HG02884 (cell line): ENCODE measurements at regions not wholly inside any gene's neighbourhood (a gene's known extent, or its start where the extent isn't known, plus 50 kb on each side); places are given as distances from the start of the nearest gene placed in this dataset.
"Not testable (repeated sequence)": the region's sequence is repeated elsewhere in the genome, so short reads cannot be mapped to it uniquely, and the experiment has no call there.

ENCODE experiments used
- ATAC-seq: cut with Tn5 transposase; IDR thresholded peaks from one replicate; pipeline ENCODE4 v1.9.1; 2021; ENCODE audit warnings: mild to moderate bottlenecking, moderate library complexity; ENCODE audit not compliant: unreplicated experiment

DNA sequence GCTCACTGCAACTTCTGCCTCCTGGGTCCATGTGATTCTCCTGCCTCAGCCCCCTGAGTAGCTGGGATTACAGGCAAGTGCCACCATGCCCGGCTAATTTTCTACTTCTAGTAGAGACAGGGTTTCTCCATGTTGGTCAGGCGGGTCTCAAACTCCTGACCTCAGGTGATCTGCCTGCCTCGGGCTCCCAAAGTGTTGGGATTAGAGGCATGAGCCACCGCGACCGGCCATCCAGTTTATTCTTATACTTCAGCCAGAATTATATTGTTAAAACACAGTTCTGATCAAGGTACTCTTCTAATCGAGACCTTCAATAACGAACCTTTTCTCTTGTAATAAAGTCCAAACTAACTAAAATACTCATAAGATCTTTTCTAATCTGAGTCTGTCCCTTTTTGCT is 119.6 kb upstream of the FAR2 start:
- not testable (repeated sequence) for ATAC-seq

DNA sequence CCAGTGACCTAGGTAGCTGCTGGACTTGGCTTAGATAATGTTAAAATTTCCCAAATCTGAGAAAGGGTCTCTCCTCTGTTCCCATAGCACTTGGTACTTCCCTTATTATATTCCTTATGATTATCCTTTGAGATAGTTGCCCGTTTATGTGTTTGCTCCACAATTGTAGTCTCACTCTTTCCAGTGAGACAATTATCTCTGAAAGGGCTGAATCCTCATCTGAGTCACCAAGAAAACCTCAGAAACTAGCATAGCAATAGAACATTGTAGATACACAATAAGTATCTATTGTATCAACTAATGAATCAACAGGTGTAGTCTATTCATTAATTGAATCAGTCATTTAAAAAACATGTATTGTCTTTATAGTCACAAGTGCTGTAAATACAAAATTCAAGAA is 119.1 kb upstream of the FAR2 start:
- ATAC-seq, result no peak

DNA sequence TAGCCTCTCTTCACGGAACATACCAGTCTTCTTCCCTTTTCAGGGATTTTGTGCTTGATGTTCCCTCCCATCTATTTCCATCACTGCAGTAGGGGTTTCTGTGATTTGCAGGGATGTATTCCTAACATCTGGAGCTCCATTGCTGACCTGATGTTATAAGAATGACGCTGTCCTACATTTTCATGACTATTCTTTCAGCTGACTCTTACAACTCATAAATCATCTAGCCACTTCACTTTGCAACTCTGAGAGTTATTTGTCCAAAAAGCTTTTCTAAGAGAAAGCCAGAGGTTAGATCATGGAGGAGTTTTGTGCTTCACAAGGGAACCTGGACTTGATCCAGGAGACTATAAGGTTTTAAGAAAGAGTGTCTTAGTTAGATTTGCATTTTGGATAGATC is 116.6 kb upstream of the FAR2 start:
- no peak for ATAC-seq

DNA sequence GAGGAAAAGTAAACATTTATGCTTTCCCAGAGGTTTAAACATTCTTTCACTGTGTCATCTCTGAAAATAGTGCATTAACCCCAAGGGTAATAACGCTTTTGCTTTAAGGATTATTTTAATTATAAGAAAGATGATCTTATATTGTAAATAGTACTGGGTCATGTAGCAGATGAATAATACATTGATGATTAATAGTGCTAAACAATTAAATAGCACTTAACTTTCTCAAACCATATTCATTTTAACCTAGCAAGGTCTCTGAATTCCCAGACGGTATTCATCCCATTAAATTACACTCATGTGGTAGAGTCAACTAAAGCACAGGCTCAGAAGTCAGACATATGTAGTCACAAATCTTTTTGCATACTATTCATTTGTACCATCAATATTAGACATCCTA is 115.6 kb upstream of the FAR2 start:
- no peak for ATAC-seq

DNA sequence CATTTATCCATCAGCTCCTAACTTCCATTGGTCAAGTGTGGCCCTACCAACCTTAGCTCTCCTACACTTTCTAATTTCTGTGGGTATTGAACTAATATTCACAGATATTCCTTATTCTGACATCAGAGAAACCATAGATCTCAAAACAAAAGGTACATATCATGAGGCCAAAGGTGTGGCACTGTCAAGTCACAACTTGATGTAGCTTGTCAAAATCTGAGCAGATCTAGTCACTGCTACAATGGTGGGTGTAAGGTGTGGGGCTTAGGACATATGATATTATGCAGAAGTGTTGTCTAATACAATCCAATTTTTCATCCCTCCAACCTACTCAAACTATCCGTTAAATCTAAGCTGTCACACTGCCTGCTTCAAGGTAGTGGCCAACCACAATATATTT is 114.0 kb upstream of the FAR2 start:
- ATAC-seq, result no peak

DNA sequence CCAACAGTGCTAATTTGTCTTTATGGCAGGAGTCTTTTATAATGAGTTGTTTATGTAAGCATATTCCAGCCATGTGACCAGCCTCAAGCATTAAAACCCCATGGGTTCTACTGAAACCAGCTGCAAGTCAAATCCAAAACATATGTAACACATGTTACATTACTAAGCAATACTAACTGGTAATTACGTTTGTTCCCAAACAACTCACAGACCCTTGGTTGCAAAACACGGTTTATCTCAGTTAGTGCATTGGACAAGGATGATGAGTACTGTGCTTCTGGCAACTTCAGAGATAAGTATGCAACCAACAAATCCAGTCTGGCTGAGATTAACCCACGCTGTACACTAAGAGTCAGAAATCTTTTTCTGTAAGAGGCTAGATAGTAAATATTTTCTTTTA is 110.1 kb upstream of the FAR2 start:
- no peak for ATAC-seq

DNA sequence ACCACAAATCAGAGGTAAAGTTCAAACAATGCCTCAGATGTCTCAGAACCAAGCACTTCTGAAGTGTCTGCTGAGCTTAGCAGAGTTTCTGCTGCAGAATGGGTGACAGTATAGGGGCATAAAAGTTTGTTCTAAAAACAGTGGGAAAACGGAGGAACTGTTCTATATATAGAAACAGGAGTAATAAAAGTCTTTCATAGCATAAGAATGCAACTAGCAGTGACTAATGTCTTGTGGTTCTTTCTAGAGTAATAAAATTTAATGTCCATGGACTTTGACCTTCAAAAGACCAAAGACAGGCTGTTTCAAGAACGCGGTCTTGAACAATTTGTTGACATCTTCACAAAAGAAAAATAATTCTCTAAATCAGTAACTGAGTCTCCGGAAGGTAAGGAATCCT is 107.5 kb upstream of the FAR2 start:
- ATAC-seq, result no peak

DNA sequence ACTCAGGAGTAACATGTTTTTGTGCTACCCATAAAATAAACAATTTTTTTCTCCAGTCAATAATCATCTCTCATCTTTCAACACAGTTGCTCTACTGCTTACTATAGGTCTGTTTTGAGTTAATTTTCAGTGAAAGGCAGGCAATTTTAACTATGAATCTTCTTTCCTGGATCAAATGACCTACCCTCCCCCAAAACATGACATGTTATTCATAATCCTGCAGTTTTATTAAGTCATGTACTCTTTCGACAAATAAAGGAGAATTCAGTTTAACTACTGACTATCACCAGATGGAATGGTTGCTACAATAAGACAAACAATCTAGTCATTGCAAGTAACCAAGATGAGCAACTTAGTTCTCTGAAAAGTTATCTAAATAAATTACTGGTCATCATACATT is 106.0 kb upstream of the FAR2 start:
- ATAC-seq, result no peak

DNA sequence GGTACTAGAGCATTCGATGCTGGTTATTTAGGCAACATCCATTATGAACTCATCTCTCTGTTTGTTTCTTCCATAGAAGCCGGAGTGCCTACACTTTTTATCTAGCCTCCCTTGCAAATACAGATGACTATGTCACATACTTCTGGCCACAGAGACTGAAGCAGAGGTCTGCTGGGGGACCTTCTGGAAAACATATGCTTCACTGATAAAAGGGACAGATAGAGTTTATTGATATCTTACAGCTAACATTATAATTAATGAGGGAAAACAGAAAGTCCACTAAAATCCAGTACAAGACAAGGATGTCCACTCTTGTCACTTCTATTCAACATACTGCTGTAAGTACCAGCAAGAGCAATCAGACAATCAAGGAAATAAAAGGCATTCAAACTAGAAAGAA is 104.3 kb upstream of the FAR2 start:
- no peak for ATAC-seq

DNA sequence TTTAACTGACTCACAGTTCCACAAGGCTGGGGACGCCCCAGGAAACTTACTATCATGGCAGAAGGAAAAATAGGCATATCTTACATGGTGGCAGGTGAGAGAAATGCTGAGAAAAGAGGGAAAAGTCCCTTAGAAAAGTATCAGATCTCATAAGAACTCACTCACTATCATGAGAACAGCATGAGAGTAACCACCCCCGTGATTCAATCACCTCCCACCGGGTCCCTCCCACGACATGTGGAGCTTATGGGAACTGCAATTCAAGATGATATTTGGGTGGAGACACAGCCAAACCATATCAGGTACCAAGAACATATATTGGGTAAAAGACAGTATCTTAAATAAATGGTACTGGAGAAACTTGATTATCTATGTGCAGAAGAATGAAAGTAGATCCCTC is 100.3 kb upstream of the FAR2 start:
- no peak for ATAC-seq

DNA sequence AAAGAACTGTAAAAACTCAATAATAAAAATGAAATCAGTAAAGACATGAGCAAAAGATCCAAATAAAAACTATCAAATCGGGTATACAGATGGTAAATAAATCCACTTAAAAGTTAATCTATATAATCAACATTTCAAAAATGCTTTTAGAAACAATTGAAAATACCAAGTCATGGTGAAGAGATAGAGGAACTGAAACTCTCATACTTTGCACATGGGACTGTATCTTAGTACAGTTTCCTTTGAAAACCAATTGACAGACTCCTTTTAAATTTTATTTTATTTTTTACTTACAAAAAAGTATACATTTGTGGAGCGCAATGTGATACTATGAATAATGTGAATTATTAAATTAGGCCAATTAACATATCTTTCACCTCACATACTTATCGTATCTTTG is 98.6 kb upstream of the FAR2 start:
- ATAC-seq, result peak; percentile 86

DNA sequence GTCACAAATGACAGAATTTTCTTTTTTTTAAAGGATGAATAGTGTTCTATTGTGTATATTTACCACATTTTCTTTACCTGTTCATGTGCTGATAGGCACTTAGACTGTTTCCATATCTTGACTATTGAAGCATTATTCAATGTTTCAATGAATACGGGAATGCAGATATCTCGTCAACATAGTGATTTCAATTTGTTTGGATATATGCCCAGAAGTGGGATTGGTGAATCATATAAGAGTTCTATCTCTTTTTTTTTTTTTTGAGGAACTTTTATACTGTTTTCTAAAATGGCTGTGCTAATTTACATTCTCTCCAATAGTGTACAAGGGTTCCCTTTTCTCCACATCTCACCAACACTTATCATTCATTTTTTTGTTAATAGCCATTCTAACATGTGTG is 97.9 kb upstream of the FAR2 start:
- no peak for ATAC-seq

DNA sequence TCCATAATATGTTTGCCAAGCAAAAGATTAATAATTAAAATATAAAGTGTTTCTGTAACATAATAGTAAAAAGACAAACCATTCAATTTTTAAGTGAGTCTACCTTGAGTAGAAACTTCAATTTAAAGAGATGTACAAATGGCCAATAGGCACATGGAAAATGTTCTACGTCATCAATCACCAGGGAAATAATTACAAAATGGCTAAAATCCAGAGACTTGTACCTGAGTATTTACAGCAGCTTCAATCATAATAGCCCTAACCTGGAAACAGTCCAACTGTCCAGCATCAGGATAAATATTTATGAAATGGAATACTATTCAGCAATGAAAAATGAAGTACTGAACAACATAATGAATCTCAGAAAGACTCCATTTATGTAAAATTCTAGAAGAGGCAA is 95.5 kb upstream of the FAR2 start:
- no peak for ATAC-seq

DNA sequence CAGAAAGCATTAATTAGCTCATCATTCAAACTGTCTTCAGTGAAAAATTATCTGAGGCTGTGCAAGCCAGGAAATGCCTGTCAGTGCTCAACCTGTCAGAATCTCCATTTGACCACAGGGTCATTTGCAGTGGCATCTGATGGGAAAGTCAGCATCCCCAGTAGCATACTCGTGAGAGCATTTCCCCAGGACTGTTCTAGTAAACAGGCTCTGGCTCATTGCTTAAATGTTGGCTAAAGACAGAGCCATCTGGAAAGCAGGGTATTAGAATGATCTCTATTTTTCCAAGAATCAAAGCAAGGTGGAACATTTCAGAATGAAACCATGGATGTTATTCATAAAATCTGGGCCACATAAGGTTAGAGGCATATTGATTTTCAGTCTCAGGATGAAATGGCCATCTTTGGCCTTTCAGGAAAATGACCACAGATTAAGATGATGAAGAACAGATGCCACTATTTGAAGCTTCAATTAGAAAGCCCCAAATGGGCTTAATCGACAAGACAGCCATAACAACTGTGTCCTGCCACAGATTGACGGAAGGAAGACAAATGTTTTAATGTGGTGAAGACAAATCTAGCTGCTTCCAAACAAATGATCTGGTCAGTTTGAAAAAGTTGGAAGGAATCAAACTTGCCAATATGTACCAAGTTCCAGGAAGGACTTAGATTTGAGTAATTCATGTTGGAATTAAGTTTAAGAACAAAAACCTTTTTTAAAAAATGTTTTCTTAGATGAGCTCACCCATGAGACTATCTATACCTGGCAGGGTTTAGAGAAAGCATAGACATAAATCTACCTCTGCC is 94.0 kb upstream of the FAR2 start:
- no peak for ATAC-seq

DNA sequence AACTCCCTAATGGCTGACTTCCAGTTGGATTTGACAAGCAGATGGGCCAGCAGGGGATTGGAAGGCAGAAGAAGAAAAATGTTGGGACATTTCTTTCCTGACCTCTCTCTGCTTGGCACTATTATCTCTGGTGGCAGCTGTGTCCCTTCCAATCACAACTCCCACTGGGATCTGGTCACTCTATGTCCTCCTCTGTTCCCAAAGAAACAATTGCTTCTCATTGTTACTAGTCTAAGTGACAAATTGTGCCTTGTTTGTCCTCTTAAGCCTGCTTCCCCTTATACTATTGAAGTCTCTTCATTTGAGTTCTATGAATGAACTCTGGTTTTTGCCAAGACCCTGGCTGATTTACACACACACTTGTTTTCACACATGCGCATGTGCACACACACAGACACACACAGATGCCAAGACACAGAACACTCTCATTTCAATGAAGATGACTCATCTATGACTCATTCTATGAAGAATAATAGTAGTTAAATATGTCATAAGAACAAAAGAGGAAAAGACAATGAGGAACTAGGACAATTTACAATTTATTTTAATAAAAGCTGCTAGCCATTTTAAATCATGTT is 83.0 kb upstream of the FAR2 start:
- peak; percentile 87 for ATAC-seq

DNA sequence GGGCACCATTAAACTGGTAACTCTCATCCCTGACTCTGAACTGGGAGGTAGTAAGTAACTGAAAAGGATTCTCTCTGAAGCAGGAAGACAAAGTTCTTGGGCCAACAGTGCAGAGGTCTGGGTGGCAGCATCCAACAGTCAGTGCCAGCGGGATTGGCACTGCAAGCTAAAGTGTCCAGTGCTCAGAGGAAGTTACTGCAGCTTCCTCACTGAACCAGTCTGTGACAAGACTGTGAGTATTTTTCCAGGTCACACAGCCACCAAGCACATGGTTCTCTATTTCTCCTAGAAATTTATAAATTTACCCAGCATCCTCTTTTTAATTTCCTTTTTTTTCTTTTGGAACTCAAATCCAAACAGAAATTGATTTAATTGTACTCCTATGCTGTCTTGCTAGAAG is 81.6 kb upstream of the FAR2 start:
- ATAC-seq, result no peak

DNA sequence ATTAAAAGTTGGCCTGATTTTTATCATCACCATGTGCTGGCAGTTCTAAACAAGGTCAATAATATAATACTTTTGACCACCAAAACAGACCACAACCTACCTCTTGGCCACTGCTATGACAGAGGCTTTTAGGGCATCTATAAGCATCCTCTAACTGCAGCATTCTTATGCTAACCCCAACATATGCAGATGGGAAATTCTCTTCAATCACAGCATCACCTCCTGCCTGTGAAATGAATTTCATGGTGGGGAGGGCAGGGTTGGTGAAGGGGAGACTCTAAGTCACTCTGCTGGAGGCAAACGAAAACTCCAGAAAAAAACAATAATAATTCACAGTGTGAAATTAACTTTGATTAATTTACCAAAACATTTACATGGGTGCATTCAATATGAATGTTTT is 78.8 kb upstream of the FAR2 start:
- no peak for ATAC-seq

DNA sequence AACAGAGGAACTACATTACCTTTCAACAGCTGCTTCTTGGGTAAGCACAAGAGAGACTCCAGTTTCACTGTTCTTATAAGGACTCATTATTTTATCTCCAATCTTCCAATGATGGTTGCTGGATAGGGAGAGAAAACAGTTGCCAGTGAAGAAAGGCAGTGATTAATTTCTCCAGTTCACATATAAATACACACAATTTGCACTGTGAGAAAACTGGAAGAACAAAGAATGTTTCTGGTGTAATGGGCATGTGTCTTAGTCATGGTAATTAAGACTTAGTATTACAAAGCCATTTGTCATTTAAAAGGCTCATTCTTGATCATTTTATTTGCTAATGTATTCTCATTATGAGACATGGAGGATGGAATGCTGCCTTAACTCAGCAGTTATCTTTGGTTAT is 78.0 kb upstream of the FAR2 start:
- no peak for ATAC-seq

DNA sequence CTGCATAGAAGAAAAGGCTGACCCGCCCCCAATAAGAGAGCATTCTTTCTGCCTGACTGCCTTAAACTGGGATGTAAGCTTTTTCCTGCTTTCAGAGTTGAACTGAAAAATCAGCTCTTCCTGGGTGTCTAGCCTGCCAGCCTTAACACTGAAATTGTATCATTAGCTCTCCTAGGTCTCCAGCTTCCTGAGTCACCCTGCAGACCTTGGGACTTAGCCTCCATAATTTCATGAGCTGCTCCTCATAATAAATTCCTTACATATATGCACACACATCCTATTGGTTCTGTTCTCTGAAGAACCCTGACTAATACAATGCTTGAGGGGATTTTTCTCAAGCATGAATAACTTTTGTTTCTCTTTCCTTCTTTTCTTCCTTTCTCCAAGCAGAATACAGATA is 76.4 kb upstream of the FAR2 start:
- ATAC-seq, result no peak

DNA sequence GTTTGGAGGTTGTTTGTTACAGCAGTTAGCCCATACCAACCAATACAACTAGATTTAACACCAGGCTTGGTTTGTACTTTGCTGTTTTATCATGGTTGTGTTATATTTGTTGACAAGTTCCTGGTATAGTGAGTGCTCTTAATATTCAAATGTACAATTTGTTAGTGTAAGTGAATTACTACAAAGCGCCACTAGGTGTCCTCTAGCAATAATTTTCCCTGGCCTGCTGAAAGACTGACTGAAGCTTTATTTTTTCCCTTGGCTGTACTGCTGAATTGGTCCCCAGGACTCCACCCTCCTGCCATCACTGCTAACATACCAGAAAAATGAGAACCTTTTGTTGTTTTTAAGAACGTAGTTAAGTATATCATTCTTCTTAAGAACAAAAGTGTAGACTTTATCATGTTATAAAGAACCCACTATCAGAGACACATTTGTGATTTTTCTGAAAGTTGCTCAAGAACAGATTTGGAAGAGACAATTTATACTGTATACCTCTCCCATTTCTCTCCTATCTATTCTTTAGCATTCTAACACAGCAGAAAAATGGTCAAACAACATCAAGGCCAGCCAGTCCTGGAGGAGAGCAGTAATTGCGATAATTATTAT is 75.3 kb upstream of the FAR2 start:
- peak; percentile 83 for ATAC-seq

DNA sequence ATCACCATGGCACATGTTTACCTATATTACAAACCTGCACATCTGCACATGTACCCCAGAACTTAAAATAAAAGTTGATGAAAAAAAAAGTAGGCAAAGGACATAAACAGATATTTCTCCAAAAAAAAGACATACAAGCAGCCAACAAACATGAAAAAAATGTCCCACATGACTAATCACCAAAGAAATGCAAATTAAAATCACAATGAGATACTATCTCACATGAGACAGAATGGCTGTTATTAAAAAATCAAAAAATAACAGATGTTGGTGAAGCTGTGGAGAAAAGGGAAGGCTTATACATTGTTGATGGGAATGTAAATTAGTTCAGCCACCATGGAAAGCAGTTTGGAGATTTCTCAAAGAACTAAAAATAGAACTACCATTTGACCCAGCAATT is 68.0 kb upstream of the FAR2 start:
- ATAC-seq, result no peak

DNA sequence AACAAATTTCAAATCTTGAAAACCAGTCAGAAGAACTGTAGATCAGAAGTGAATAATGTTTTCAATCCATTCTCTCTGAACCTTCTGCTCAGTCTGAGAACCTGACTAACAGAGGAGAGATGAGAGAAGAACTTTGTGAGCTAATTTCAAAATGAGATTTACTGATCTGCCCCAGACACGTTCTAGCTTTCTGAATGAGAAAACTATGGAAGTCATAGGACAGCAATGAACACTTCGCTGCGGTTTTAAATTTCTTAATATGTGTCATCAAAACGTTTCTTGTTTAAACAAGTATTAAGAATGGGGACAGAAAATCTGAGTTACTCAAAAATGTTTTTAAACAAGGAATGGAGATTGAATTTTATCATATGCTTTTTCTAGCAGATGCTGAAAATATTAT is 66.6 kb upstream of the FAR2 start:
- ATAC-seq, result no peak
